A549 (cell line): ENCODE measurements at regions not wholly inside any gene's neighbourhood (a gene's known extent, or its start where the extent isn't known, plus 50 kb on each side); places are given as distances from the start of the nearest gene placed in this dataset.

Experiments used
- ATAC-seq, 2 experiments: fragments of 200-7000 bp in 1 of 2; fragments of >200 bp in 1 of 2; cut with Nextera tagmentation in 1 of 2; cut with Tn5 transposase in 1 of 2; 3 replicates each; pipeline versions ENCODE4 v1.8.0 to v1.9.1; 2018 to 2020; ENCODE audit warnings: mild to moderate bottlenecking in 1 of 2, moderate library complexity in 1 of 2
- CTCF ChIA-PET: fragments of 300-600 bp; sonication (Branson Sonifier 250); formaldehyde crosslinking; extraction: SDS; loops from one replicate; lab custom pipeline; 2021; ENCODE audit warnings: antibody characterized with exemption, inconsistent platforms; lab: Yijun Ruan, JAX
- POLR2A ChIA-PET: fragments of 350-600 bp; formaldehyde crosslinking; extraction: SDS; loops from one replicate; lab custom pipeline; 2021; ENCODE audit warnings: antibody characterized with exemption, inconsistent platforms; lab: Yijun Ruan, JAX
- DNase-seq, 2 experiments: peaks; one replicate each; pipeline versions ENCODE4 v3.0.0 to v3.0.0-alpha.2; 2011 to 2016; ENCODE audit warnings: low read depth in 1 of 2, low spot score in 1 of 2
- FAIRE-seq: peaks from 2 replicates; lab custom pipeline; 2011; peaks lifted over from hg19 to GRCh38; lab: Jason Lieb, UNC
- H3K27ac ChIP-seq, 2 experiments: fragments of >200 bp; sonication (Bioruptor Twin); formaldehyde crosslinking; 3 replicates each; pipeline ENCODE4 v1.5.1; 2016 to 2017
- H3K4me1 ChIP-seq: fragments of >200 bp; sonication (Bioruptor Twin); formaldehyde crosslinking; 3 replicates; pipeline ENCODE4 v1.6.1; 2016
- H3K4me2 ChIP-seq: fragments of >200 bp; sonication (Bioruptor Twin); formaldehyde crosslinking; 3 replicates; pipeline ENCODE4 v1.6.1; 2016
- H3K4me3 ChIP-seq: fragments of >200 bp; sonication (Bioruptor Twin); formaldehyde crosslinking; 3 replicates; pipeline ENCODE4 v1.5.1; 2016
- H3K9me3 ChIP-seq: fragments of >200 bp; sonication (Bioruptor Twin); formaldehyde crosslinking; 3 replicates; pipeline ENCODE4 v1.6.1; 2016
- BHLHE40 ChIP-seq: IDR thresholded peaks from 2 replicates; pipeline ENCODE4 v1.6.1; 2012; ENCODE audit warnings: low read depth, low read length, inconsistent platforms
- CTCF ChIP-seq: fragments of >200 bp; sonication (Bioruptor Twin); formaldehyde crosslinking; IDR thresholded peaks from 3 replicates; pipeline ENCODE4 v1.5.1; 2016
- EHMT2 ChIP-seq: fragments of 200-600 bp; sonication (generic); IDR thresholded peaks from 2 replicates; pipeline ENCODE4 v1.6.1; 2016; ENCODE audit warnings: antibody characterized with exemption, low read depth, mild to moderate bottlenecking, moderate library complexity
- ELK1 ChIP-seq: fragments of 150-350 bp; IDR thresholded peaks from 2 replicates; pipeline ENCODE4 v1.6.1; 2014; ENCODE audit warnings: low read depth, mild to moderate bottlenecking, low read length
- FOSL2 ChIP-seq, 2 experiments: fragments of 450-650 bp in 1 of 2; fragments of >200 bp in 1 of 2; sonication (Bioruptor Twin) in 1 of 2; formaldehyde crosslinking; IDR thresholded peaks; 2 replicates each; pipeline versions ENCODE4 v1.5.0 to v1.6.1; 2016 to 2020; ENCODE audit warnings: mild to moderate bottlenecking in 1 of 2, moderate library complexity in 1 of 2
- HES2 ChIP-seq: fragments of >200 bp; sonication (Bioruptor Twin); formaldehyde crosslinking; IDR thresholded peaks from 2 replicates; pipeline ENCODE4 v1.6.1; 2016
- HOXA7 ChIP-seq: fragments of 250-450 bp; sonication (Bioruptor Pico); IDR thresholded peaks from 2 replicates; pipeline ENCODE4 v1.5.0; 2020; ENCODE audit warnings: mild to moderate bottlenecking, moderate library complexity
- HOXB13 ChIP-seq: fragments of 250-450 bp; sonication (Bioruptor Pico); IDR thresholded peaks from 2 replicates; pipeline ENCODE4 v1.5.0; 2020; ENCODE audit warnings: low read depth, mild to moderate bottlenecking, moderate library complexity
- HOXB5 ChIP-seq: fragments of 250-450 bp; sonication (Bioruptor Pico); IDR thresholded peaks from 2 replicates; pipeline ENCODE4 v1.5.0; 2020; ENCODE audit warnings: mild to moderate bottlenecking, moderate library complexity
- JUN ChIP-seq, 2 experiments: fragments of >200 bp; sonication (Bioruptor Twin); formaldehyde crosslinking; IDR thresholded peaks; 2 replicates in 1 of 2; 3 replicates in 1 of 2; pipeline ENCODE4 v1.6.1; 2016 to 2017
- MAFK ChIP-seq: fragments of 450-650 bp; IDR thresholded peaks from 2 replicates; pipeline ENCODE4 v1.6.1; 2014; ENCODE audit not compliant: partially characterized antibody
- MAX ChIP-seq: IDR thresholded peaks from 2 replicates; pipeline ENCODE4 v1.6.1; 2012
- MAZ ChIP-seq: fragments of 150-350 bp; IDR thresholded peaks from 2 replicates; pipeline ENCODE4 v1.6.1; 2014; ENCODE audit warnings: antibody characterized with exemption, low read depth, low read length, borderline replicate concordance
- NFE2L2 ChIP-seq: fragments of 150-350 bp; conservative IDR thresholded peaks from 2 replicates; pipeline ENCODE4 v1.6.1; 2014; ENCODE audit warnings: low read length
- PHF8 ChIP-seq: fragments of 200-600 bp; sonication (generic); IDR thresholded peaks from 2 replicates; pipeline ENCODE4 v1.6.1; 2016; ENCODE audit warnings: low read depth, mild to moderate bottlenecking, antibody characterized with exemption, moderate library complexity, borderline replicate concordance
- POLR2AphosphoS2 ChIP-seq: conservative IDR thresholded peaks from 2 replicates; pipeline ENCODE4 v1.6.1; 2012; ENCODE audit warnings: low read length, improper control_type of control experiment, inconsistent platforms
- RARB ChIP-seq: fragments of 250-450 bp; sonication (Bioruptor Pico); IDR thresholded peaks from 2 replicates; pipeline ENCODE4 v1.8.0; 2021; ENCODE audit warnings: mild to moderate bottlenecking, moderate library complexity
- RCOR1 ChIP-seq: fragments of 150-350 bp; IDR thresholded peaks from 2 replicates; pipeline ENCODE4 v1.6.1; 2014; ENCODE audit warnings: antibody characterized with exemption, low read length, low read depth
- REST ChIP-seq: fragments of 200-600 bp; sonication (generic); IDR thresholded peaks from 2 replicates; pipeline ENCODE4 v1.6.1; 2016; ENCODE audit warnings: antibody characterized with exemption, mild to moderate bottlenecking, moderate library complexity
- RFX5 ChIP-seq: fragments of 450-650 bp; IDR thresholded peaks from 2 replicates; pipeline ENCODE4 v1.7.1; 2014; ENCODE audit warnings: antibody characterized with exemption, mild to moderate bottlenecking, moderate library complexity
- SMC3 ChIP-seq: fragments of >200 bp; sonication (Bioruptor Twin); formaldehyde crosslinking; IDR thresholded peaks from 3 replicates; pipeline ENCODE4 v1.6.1; 2018; ENCODE audit warnings: inconsistent platforms
- USF2 ChIP-seq: fragments of 450-650 bp; IDR thresholded peaks from 2 replicates; pipeline ENCODE4 v1.6.1; 2014; ENCODE audit warnings: antibody characterized with exemption
- ZFP36 ChIP-seq: fragments of 450-650 bp; IDR thresholded peaks from 2 replicates; pipeline ENCODE4 v1.6.1; 2014; ENCODE audit warnings: borderline replicate concordance; ENCODE audit not compliant: partially characterized antibody
- ZSCAN20 ChIP-seq: fragments of 250-450 bp; sonication (Bioruptor Pico); IDR thresholded peaks from 2 replicates; pipeline ENCODE4 v1.8.0; 2022; ENCODE audit warnings: mild to moderate bottlenecking, moderate library complexity
- WGBS: methylation state at CpG from one replicate; pipeline ENCODE4 v1.1.6; 2017; ENCODE audit errors: missing lambda C conversion rate; 5-methylcytosine and 5-hydroxymethylcytosine counted together

GRCh38 chr6:120202878-120203277 lies 853.3 kb upstream of the MAN1A1 start:
- no peak overlapping the region for H3K4me3 ChIP-seq
- 53% methylated on average over 1 of the region's 1 CpG for WGBS
- ChIA-PET POLR2A (no interaction called here), CTCF (no interaction called here)
- no peak overlapping the region for H3K4me2 ChIP-seq
- H3K4me1 ChIP-seq = no peaks in the 10 kb centered on the region
- TF ChIP-seq HOXA7 (CRISPR knock-in tag) (no peak), FOSL2 (IDR thresholded peaks at IDR 0.05) (no peak), FOSL2 (CRISPR knock-in tag; IDR thresholded peaks at IDR 0.05) (no peak), PHF8 (no peak), ZSCAN20 (CRISPR knock-in tag) (no peak), HES2 (no peak), ZFP36 (no peak), CTCF (no peak), RARB (CRISPR knock-in tag) (no peak)
- ATAC-seq (no peak), FAIRE-seq (no peak), DNase-seq (no peak)
- H3K27ac ChIP-seq = no peak overlapping the region
- no peaks in the 10 kb centered on the region for H3K9me3 ChIP-seq

- WGBS = 36% methylated on average over 2 of the region's 2 CpGs
- Histone ChIP-seq H3K4me1 (no peaks in the 10 kb centered on the region), H3K4me3 (no peak overlapping the region), H3K4me2 (no peak overlapping the region), H3K27ac (no peak overlapping the region), H3K9me3 (no peaks in the 10 kb centered on the region)
- ChIA-PET POLR2A (no interaction called here), CTCF (no interaction called here)
- DNase-seq = no peak
- ATAC-seq = no peak
- no peak for FAIRE-seq
- TF ChIP-seq POLR2AphosphoS2 = no peak
- TF ChIP-seq USF2 = no peak
- no peak for TF ChIP-seq MAFK
- TF ChIP-seq HOXB5 (CRISPR knock-in tag) = no peak
- TF ChIP-seq MAZ = no peak
- no peak for TF ChIP-seq SMC3
- TF ChIP-seq ELK1 = no peak
- TF ChIP-seq RCOR1 = no peak
- no peak for TF ChIP-seq REST
- no peak for TF ChIP-seq MAX
- no peak for TF ChIP-seq NFE2L2
- TF ChIP-seq BHLHE40 = no peak
- TF ChIP-seq JUN (IDR thresholded peaks at IDR 0.05) = no peak
- TF ChIP-seq HOXB13 = no peak
- TF ChIP-seq RFX5 = no peak
- TF ChIP-seq EHMT2 = no peak
- TF ChIP-seq ZSCAN20 (CRISPR knock-in tag) = no peak
Measured at GRCh38 chr6:120200853-120201252, 851.3 kb upstream of the MAN1A1 start.
